HEK293 (cell line): ENCODE measurements at regions not wholly inside any gene's neighbourhood (a gene's known extent, or its start where the extent isn't known, plus 50 kb on each side); places are given as distances from the start of the nearest gene placed in this dataset.

Experiments used
- CTCF ChIA-PET: fragments of 350-600 bp; formaldehyde crosslinking; extraction: SDS; loops from one replicate; lab custom pipeline; 2021; ENCODE audit warnings: antibody characterized with exemption; lab: Yijun Ruan, JAX
- POLR2A ChIA-PET: fragments of 300-600 bp; formaldehyde crosslinking; extraction: SDS; loops from one replicate; lab custom pipeline; 2020; ENCODE audit warnings: antibody characterized with exemption, inconsistent platforms; lab: Yijun Ruan, JAX
- H3K27ac ChIP-seq: fragments of 200-500 bp; sonication (Bioruptor generic); 2 replicates; pipeline ENCODE4 v1.5.1; 2014; ENCODE audit warnings: low read depth, low read length, control low read depth, inconsistent platforms; ENCODE audit errors: extremely low read depth
- H3K36me3 ChIP-seq, 2 experiments: fragments of 200-500 bp in 1 of 2; sonication (Bioruptor generic) in 1 of 2; 1 replicate in 1 of 2; 2 replicates in 1 of 2; pipeline ENCODE4 v1.5.1; 2014 to 2017; ENCODE audit warnings: inconsistent platforms in 2 of 2, low read length in 2 of 2; ENCODE audit not compliant: control insufficient read depth in 2 of 2, insufficient read depth in 1 of 2
- H3K4me1 ChIP-seq: fragments of 200-500 bp; sonication (Bioruptor generic); 2 replicates; pipeline ENCODE4 v1.5.1; 2014; ENCODE audit warnings: mild to moderate bottlenecking, low read length, inconsistent platforms; ENCODE audit not compliant: control insufficient read depth, insufficient read depth
- H3K4me3 ChIP-seq: 2 replicates; pipeline ENCODE4 v1.5.1; 2011; ENCODE audit warnings: low read depth, mild to moderate bottlenecking, control low read depth, low read length, moderate library complexity
- H3K9me3 ChIP-seq: fragments of 200-500 bp; sonication (Bioruptor generic); 2 replicates; pipeline ENCODE4 v1.5.1; 2014; ENCODE audit warnings: low read depth, low read length, inconsistent platforms; ENCODE audit not compliant: control insufficient read depth, insufficient read depth
- BCL6B ChIP-seq: fragments of 450-650 bp; formaldehyde crosslinking; IDR thresholded peaks from 2 replicates; pipeline ENCODE4 v1.5.1; 2017; ENCODE audit warnings: missing biosample characterization, missing genetic modification characterization
- IKZF3 ChIP-seq: fragments of 450-650 bp; IDR thresholded peaks from 2 replicates; pipeline ENCODE4 v1.5.0; 2018; ENCODE audit warnings: missing biosample characterization, mild to moderate bottlenecking, missing genetic modification characterization, moderate library complexity
- KLF9 ChIP-seq: fragments of 450-650 bp; formaldehyde crosslinking; IDR thresholded peaks from 2 replicates; pipeline ENCODE4 v1.5.1; 2016; ENCODE audit warnings: missing biosample characterization, missing genetic modification characterization, low read depth
- ZBTB44 ChIP-seq: fragments of 450-650 bp; IDR thresholded peaks from 2 replicates; pipeline ENCODE4 v1.5.1; 2018; ENCODE audit warnings: missing biosample characterization, mild to moderate bottlenecking, missing genetic modification characterization
- ZNF132 ChIP-seq: fragments of 450-650 bp; formaldehyde crosslinking; IDR thresholded peaks from 2 replicates; pipeline ENCODE4 v1.5.1; 2017; ENCODE audit warnings: missing biosample characterization, missing genetic modification characterization, borderline replicate concordance
- ZNF133 ChIP-seq: fragments of 450-650 bp; formaldehyde crosslinking; IDR thresholded peaks from 2 replicates; pipeline ENCODE4 v1.5.1; 2016; ENCODE audit warnings: missing biosample characterization, missing genetic modification characterization
- ZNF18 ChIP-seq: fragments of 450-650 bp; formaldehyde crosslinking; IDR thresholded peaks from 2 replicates; pipeline ENCODE4 v1.5.1; 2016; ENCODE audit warnings: missing biosample characterization, missing genetic modification characterization
- ZNF202 ChIP-seq: fragments of 450-650 bp; formaldehyde crosslinking; IDR thresholded peaks from 2 replicates; pipeline ENCODE4 v1.5.1; 2016; ENCODE audit warnings: missing biosample characterization, missing genetic modification characterization, borderline replicate concordance
- ZNF488 ChIP-seq: fragments of 450-650 bp; formaldehyde crosslinking; IDR thresholded peaks from 2 replicates; pipeline ENCODE4 v1.5.1; 2016; ENCODE audit warnings: missing biosample characterization, missing genetic modification characterization
- ZNF501 ChIP-seq: fragments of 450-650 bp; formaldehyde crosslinking; IDR thresholded peaks from 2 replicates; pipeline ENCODE4 v1.5.1; 2016; ENCODE audit warnings: missing biosample characterization, missing genetic modification characterization
- ZNF518A ChIP-seq: fragments of 450-650 bp; formaldehyde crosslinking; conservative IDR thresholded peaks from 2 replicates; pipeline ENCODE4 v1.5.1; 2016; ENCODE audit warnings: low read depth, missing biosample characterization, missing genetic modification characterization
- ZNF639 ChIP-seq: fragments of 450-650 bp; formaldehyde crosslinking; IDR thresholded peaks from 2 replicates; pipeline ENCODE4 v1.5.1; 2016; ENCODE audit warnings: missing biosample characterization, missing genetic modification characterization
- ZNF707 ChIP-seq: fragments of 450-650 bp; formaldehyde crosslinking; IDR thresholded peaks from 2 replicates; pipeline ENCODE4 v1.5.1; 2016; ENCODE audit warnings: missing biosample characterization, missing genetic modification characterization
- ZNF768 ChIP-seq: fragments of 450-650 bp; formaldehyde crosslinking; IDR thresholded peaks from 2 replicates; pipeline ENCODE4 v1.5.1; 2018; ENCODE audit warnings: missing biosample characterization, mild to moderate bottlenecking, missing genetic modification characterization
- ZNF791 ChIP-seq: fragments of 450-650 bp; formaldehyde crosslinking; IDR thresholded peaks from 2 replicates; pipeline ENCODE4 v1.5.1; 2016; ENCODE audit warnings: missing biosample characterization, missing genetic modification characterization
- ZNF792 ChIP-seq: fragments of 450-650 bp; formaldehyde crosslinking; IDR thresholded peaks from 2 replicates; pipeline ENCODE4 v1.5.1; 2016; ENCODE audit warnings: missing biosample characterization, missing genetic modification characterization
- ZSCAN4 ChIP-seq: fragments of 450-650 bp; formaldehyde crosslinking; IDR thresholded peaks from 2 replicates; pipeline ENCODE4 v1.5.1; 2017; ENCODE audit warnings: missing biosample characterization, missing genetic modification characterization

GRCh38 chr21:28633839-28634555 lies 358.7 kb downstream of the LTN1 start (continued):
- TF ChIP-seq ZNF518A (tag by site-specific recombination) (no peak), ZNF768 (tag by site-specific recombination) (no peak), IKZF3 (tag by site-specific recombination) (no peak), ZNF133 (no peak), ZNF791 (tag by site-specific recombination) (no peak)

- ChIA-PET POLR2A (no interaction called here), CTCF (interaction anchor here (1.4 kb wide), 1 partner anchor 112 kb away, joined by 6 read pairs; no protein-coding TSS in a partner anchor)
- Histone ChIP-seq H3K36me3 (no peaks in the 10 kb centered on the region), H3K27ac (no peak overlapping the region), H3K4me1 (no peaks in the 10 kb centered on the region), H3K4me3 (no peak overlapping the region), H3K9me3 (no peaks in the 10 kb centered on the region)
- TF ChIP-seq ZNF639 (tag by site-specific recombination) (no peak), ZNF132 (tag by site-specific recombination) (no peak), ZNF792 (tag by site-specific recombination) (no peak)
Observed at GRCh38 chr21:28632755-28633408, 359.8 kb downstream of the LTN1 start.

- CTCF ChIA-PET: no interaction called here
- Histone ChIP-seq H3K9me3 (no peaks in the 10 kb centered on the region), H3K36me3 (no peaks in the 10 kb centered on the region), H3K27ac (no peak overlapping the region), H3K4me1 (no peaks in the 10 kb centered on the region), H3K4me3 (no peak overlapping the region)
- POLR2A ChIA-PET: no interaction called here
- no peak for TF ChIP-seq ZBTB44
- no peak for TF ChIP-seq ZNF501 (tag by site-specific recombination)
- TF ChIP-seq ZNF18 (tag by site-specific recombination): no peak
- no peak for TF ChIP-seq ZNF488 (tag by site-specific recombination)
- no peak for TF ChIP-seq BCL6B (tag by site-specific recombination)
- no peak for TF ChIP-seq ZNF707
- no peak for TF ChIP-seq KLF9 (tag by site-specific recombination)
- no peak for TF ChIP-seq ZNF202 (tag by site-specific recombination)
- TF ChIP-seq ZSCAN4 (tag by site-specific recombination): no peak
Observed at GRCh38 chr21:28627691-28628090, 365.0 kb downstream of the LTN1 start.
